ENCODE measurements at regions not wholly inside any gene's neighbourhood (a gene's known extent, or its start where the extent isn't known, plus 50 kb on each side); places are given as distances from the start of the nearest gene placed in this dataset.
A peak's percentile ranks its signal among the peaks of the same experiment; 100 is the strongest.

- no peak overlapping the region for H3K27ac ChIP-seq
- TF ChIP-seq CTCF (IDR thresholded peaks at IDR 0.05): no peak
- H3K4me1 ChIP-seq: peaks cover 0 to 27% (median 14%) of the 10 kb centered on the region in 4 donors
- no peaks in the 10 kb centered on the region for H3K9me3 ChIP-seq
- WGBS, 2 donors: 62 to 63% methylated on average over 7 of the region's 7 CpGs
- no peak overlapping the region for H3K4me3 ChIP-seq
- no peak for DNase-seq (ENCODE audit: low spot score in 2 of 2)
- H3K27me3 ChIP-seq: no peaks in the 10 kb centered on the region
- H3K36me3 ChIP-seq: no peaks in the 10 kb centered on the region
Measured at GRCh38 chr9:129441852-129442251, 179.0 kb downstream of the C9orf50 start.

GRCh38 chr9:129440435-129441186 lies 180.3 kb downstream of the C9orf50 start:
- H3K27ac ChIP-seq: peak overlapping the region in 1 of 4 donors; percentile 23
- no peaks in the 10 kb centered on the region for H3K9me3 ChIP-seq
- H3K4me1 ChIP-seq: peaks cover 0 to 39% (median 18%) of the 10 kb centered on the region in 4 donors
- DNase-seq (ENCODE audit: low spot score in 2 of 2): no peak
- no peaks in the 10 kb centered on the region for H3K36me3 ChIP-seq
- TF ChIP-seq POLR2A (IDR thresholded peaks at IDR 0.05): no peak
- TF ChIP-seq CTCF (IDR thresholded peaks at IDR 0.05): no peak
- no peak for TF ChIP-seq EP300 (IDR thresholded peaks at IDR 0.05)
- H3K27me3 ChIP-seq: no peaks in the 10 kb centered on the region
- 69 to 73% methylated on average over 12 of the region's 12 CpGs for WGBS, 2 donors
- H3K4me3 ChIP-seq: no peak overlapping the region

DNA sequence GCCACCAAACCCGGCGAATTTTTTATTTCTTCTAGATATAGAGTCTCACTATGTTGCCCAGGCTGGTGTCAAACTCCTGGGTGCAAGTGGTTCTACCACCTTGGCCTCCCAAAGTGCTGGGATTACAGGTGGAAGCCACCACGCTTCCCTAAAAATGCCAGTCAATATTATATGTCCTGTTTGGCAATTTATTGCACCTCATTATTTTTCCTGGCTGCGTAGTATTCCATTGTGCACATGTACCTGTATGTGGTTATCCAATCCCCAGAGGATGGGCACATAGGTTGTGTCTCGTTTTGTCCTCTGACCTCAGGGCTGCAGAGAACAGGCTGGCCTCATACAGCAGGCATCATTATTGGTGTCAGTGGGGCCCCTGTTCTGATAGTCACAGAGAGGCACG lies 181.7 kb downstream of the C9orf50 start:
- Histone ChIP-seq H3K27ac (no peak overlapping the region), H3K27me3 (no peaks in the 10 kb centered on the region), H3K4me3 (no peak overlapping the region), H3K9me3 (no peaks in the 10 kb centered on the region), H3K4me1 (peaks cover 0 to 42% (median 18%) of the 10 kb centered on the region in 4 donors), H3K36me3 (no peaks in the 10 kb centered on the region)
- 66 to 69% methylated on average over 6 of the region's 6 CpGs for WGBS, 2 donors
- no peak for DNase-seq (ENCODE audit: low spot score in 2 of 2)
- TF ChIP-seq POLR2A (IDR thresholded peaks at IDR 0.05): no peak
- TF ChIP-seq CTCF (IDR thresholded peaks at IDR 0.05): no peak
- no peak for TF ChIP-seq EP300 (IDR thresholded peaks at IDR 0.05)

DNA sequence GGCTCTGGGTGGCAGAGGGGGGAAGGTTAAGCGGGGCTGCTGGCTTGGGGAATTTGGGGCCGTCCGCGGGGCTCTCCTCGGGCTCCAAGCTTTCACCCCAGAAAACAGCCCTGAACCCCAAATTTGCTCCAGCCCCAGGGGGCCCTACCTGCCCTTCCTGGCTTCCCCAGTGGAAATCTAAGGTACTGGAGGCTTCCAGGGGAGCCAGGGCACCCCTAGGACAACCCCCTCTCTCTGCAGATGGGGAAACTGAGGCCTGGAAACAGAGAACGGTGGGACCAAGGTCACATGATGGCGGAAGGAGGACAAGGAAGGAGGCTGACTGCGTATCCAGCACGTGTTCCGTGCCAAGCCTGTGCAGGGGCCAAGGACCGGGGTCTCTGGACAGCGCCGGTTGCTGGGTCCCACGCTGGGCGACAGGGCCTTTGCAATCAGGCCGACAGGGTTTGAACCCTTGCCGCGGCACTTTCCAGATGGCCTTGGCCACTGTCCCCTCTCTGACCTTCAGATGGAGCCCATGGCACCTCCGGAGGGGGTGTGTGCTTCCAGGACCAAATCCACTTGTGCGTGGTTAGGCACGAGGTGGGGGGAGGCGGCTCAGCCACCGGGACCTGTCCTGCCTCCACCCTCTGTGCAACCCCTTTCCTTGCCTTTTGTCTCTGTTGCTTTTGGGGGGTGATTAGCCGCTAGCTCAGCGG lies 183.1 kb downstream of the C9orf50 start:
- Histone ChIP-seq H3K9me3 (no peaks in the 10 kb centered on the region), H3K36me3 (no peaks in the 10 kb centered on the region), H3K27me3 (no peaks in the 10 kb centered on the region), H3K27ac (peak overlapping the region; percentile 6 to 87 (median 80)), H3K4me3 (peak overlapping the region; percentile 30 to 73 (median 64)), H3K4me1 (peaks cover 0 to 31% (median 18%) of the 10 kb centered on the region in 4 donors)
- no peak for DNase-seq (ENCODE audit: low spot score in 2 of 2)
- no peak for TF ChIP-seq POLR2A (IDR thresholded peaks at IDR 0.05)
- TF ChIP-seq EP300 (IDR thresholded peaks at IDR 0.05): no peak
- no peak for TF ChIP-seq CTCF (IDR thresholded peaks at IDR 0.05)
- 20% methylated on average over 25 of the region's 25 CpGs for WGBS, 2 donors
